Neural cell (in vitro differentiated cells): ENCODE measurements at regions not wholly inside any gene's neighbourhood (a gene's known extent, or its start where the extent isn't known, plus 50 kb on each side); places are given as distances from the start of the nearest gene placed in this dataset.

ENCODE experiments used
- H2AFZ ChIP-seq: fragments of 200-600, 300-800 bp; sonication (generic), shearing (Covaris generic); 2 replicates; pipeline ENCODE4 v1.6.0; 2014; ENCODE audit warnings: low read depth, mild to moderate bottlenecking, antibody characterized with exemption, low read length, moderate library complexity
- H3F3A ChIP-seq: fragments of 200-600 bp; shearing (Covaris generic); 2 replicates; pipeline ENCODE4 v1.6.1; 2016; ENCODE audit warnings: mild to moderate bottlenecking, moderate library complexity, mixed read lengths, antibody characterized with exemption, low read length; ENCODE audit not compliant: insufficient read depth, poor library complexity, severe bottlenecking
- H3K27ac ChIP-seq: fragments of 200-600, 300-800 bp; sonication (generic), shearing (Covaris generic); 2 replicates; pipeline ENCODE4 v1.5.1; 2014; ENCODE audit warnings: mild to moderate bottlenecking, low read length, moderate library complexity
- H3K27me3 ChIP-seq: fragments of 300-800, 200-600 bp; sonication (generic), shearing (Covaris generic); 2 replicates; pipeline ENCODE4 v1.6.0; 2014; ENCODE audit warnings: mild to moderate bottlenecking, low read depth, low read length, moderate library complexity; ENCODE audit not compliant: insufficient read depth
- H3K36me3 ChIP-seq: fragments of 300-800, 200-600 bp; sonication (generic), shearing (Covaris generic); 2 replicates; pipeline ENCODE4 v1.5.1; 2014; ENCODE audit warnings: mild to moderate bottlenecking, antibody characterized with exemption, low read length, moderate library complexity; ENCODE audit not compliant: insufficient read depth
- H3K4me2 ChIP-seq: fragments of 300-800, 200-600 bp; sonication (generic), shearing (Covaris generic); 2 replicates; pipeline ENCODE4 v1.6.0; 2014; ENCODE audit warnings: mild to moderate bottlenecking, low read length
- H3K4me3 ChIP-seq: fragments of 300-800, 200-600 bp; sonication (generic), shearing (Covaris generic); 2 replicates; pipeline ENCODE4 v1.5.1; 2014; ENCODE audit warnings: mild to moderate bottlenecking, low read length, moderate library complexity
- H3K79me2 ChIP-seq: fragments of 200-600 bp; shearing (Covaris generic); replicated peaks from 2 replicates; pipeline ENCODE4 v1.6.0; 2014; ENCODE audit warnings: mild to moderate bottlenecking, low read length, moderate library complexity; ENCODE audit not compliant: insufficient read depth
- H3K9ac ChIP-seq: fragments of 300-800, 200-600 bp; sonication (generic), shearing (Covaris generic); 2 replicates; pipeline ENCODE4 v1.6.1; 2016; ENCODE audit warnings: mild to moderate bottlenecking, low read length, mixed read lengths
- H3K9me2 ChIP-seq: fragments of 200-600 bp; shearing (Covaris generic); 2 replicates; pipeline ENCODE4 v1.6.1; 2016; ENCODE audit warnings: mild to moderate bottlenecking, low read length, mixed read lengths; ENCODE audit not compliant: insufficient read depth
- H3K9me3 ChIP-seq: fragments of 200-600, 300-800 bp; sonication (generic), shearing (Covaris generic); 2 replicates; pipeline ENCODE4 v1.6.1; 2016; ENCODE audit warnings: mild to moderate bottlenecking, mixed run types, low read length, moderate library complexity, mixed read lengths
- H4K20me1 ChIP-seq: fragments of 200-600 bp; shearing (Covaris generic); 2 replicates; pipeline ENCODE4 v1.6.1; 2016; ENCODE audit warnings: mild to moderate bottlenecking, mixed run types; ENCODE audit not compliant: insufficient read depth
- CTCF ChIP-seq: fragments of 450-650 bp; IDR thresholded peaks from 2 replicates; pipeline ENCODE4 v1.5.1; 2014; ENCODE audit warnings: antibody characterized with exemption, mild to moderate bottlenecking, moderate library complexity; ENCODE audit not compliant: poor library complexity, severe bottlenecking
- EP300 ChIP-seq: fragments of 450-650 bp; conservative IDR thresholded peaks from 2 replicates; pipeline ENCODE4 v1.6.1; 2014; ENCODE audit warnings: antibody characterized with exemption, mild to moderate bottlenecking, moderate library complexity; ENCODE audit not compliant: poor library complexity, severe bottlenecking
- EZH2 ChIP-seq: fragments of 200-600, 300-800 bp; shearing (Covaris generic), sonication (generic); IDR thresholded peaks from 2 replicates; pipeline ENCODE4 v1.6.1; 2014; ENCODE audit warnings: antibody characterized with exemption, low read length, borderline replicate concordance, mild to moderate bottlenecking; ENCODE audit not compliant: insufficient read depth, poor library complexity, severe bottlenecking
- MXI1 ChIP-seq: fragments of 450-650 bp; conservative IDR thresholded peaks from 2 replicates; pipeline ENCODE4 v1.6.1; 2014; ENCODE audit warnings: antibody characterized with exemption, mild to moderate bottlenecking; ENCODE audit not compliant: poor library complexity, severe bottlenecking
- POLR2AphosphoS5 ChIP-seq: IDR thresholded peaks from 2 replicates; pipeline ENCODE4 v1.6.1; 2012
- RAD21 ChIP-seq: fragments of 450-650 bp; conservative IDR thresholded peaks from 2 replicates; pipeline ENCODE4 v1.6.1; 2014; ENCODE audit warnings: antibody characterized with exemption, mild to moderate bottlenecking, moderate library complexity
- REST ChIP-seq: IDR thresholded peaks from 2 replicates; pipeline ENCODE4 v1.6.1; 2012; ENCODE audit warnings: borderline replicate concordance
- SMC3 ChIP-seq: fragments of 450-650 bp; conservative IDR thresholded peaks from 2 replicates; pipeline ENCODE4 v1.6.1; 2014; ENCODE audit warnings: antibody characterized with exemption, mild to moderate bottlenecking, moderate library complexity; ENCODE audit not compliant: poor library complexity
- TAF1 ChIP-seq: IDR thresholded peaks from 2 replicates; pipeline ENCODE4 v1.6.1; 2012; ENCODE audit warnings: low read depth

- no peak overlapping the region for H2AFZ ChIP-seq
- H3K27ac ChIP-seq = no peak overlapping the region
- TF ChIP-seq TAF1 (no peak), EZH2 (no peak), CTCF (no peak), POLR2AphosphoS5 (no peak), SMC3 (no peak), EP300 (no peak), REST (no peak), MXI1 (no peak), RAD21 (no peak)
- no peak overlapping the region for H3K9ac ChIP-seq
- no peaks in the 10 kb centered on the region for H3K9me3 ChIP-seq
- H3F3A ChIP-seq = no peaks in the 10 kb centered on the region
- H3K9me2 ChIP-seq = no peaks in the 10 kb centered on the region
- no peaks in the 10 kb centered on the region for H3K36me3 ChIP-seq
- no peaks in the 10 kb centered on the region for H3K27me3 ChIP-seq
- no peak overlapping the region for H3K4me3 ChIP-seq
- H3K4me2 ChIP-seq = no peak overlapping the region
- H3K79me2 ChIP-seq = no peaks in the 10 kb centered on the region
- H4K20me1 ChIP-seq = no peaks in the 10 kb centered on the region
Observed at GRCh38 chr1:181155339-181155738, 66.8 kb downstream of the IER5 start.

GRCh38 chr1:181159451-181160140 lies 71.1 kb downstream of the IER5 start:
- Histone ChIP-seq H3F3A (no peaks in the 10 kb centered on the region), H3K9me3 (peaks cover 3% of the 10 kb centered on the region), H3K27ac (no peak overlapping the region), H3K36me3 (no peaks in the 10 kb centered on the region), H2AFZ (no peak overlapping the region), H3K4me3 (no peak overlapping the region), H3K9me2 (no peaks in the 10 kb centered on the region), H3K79me2 (no peaks in the 10 kb centered on the region), H3K9ac (no peak overlapping the region), H3K4me2 (no peak overlapping the region), H4K20me1 (no peaks in the 10 kb centered on the region), H3K27me3 (no peaks in the 10 kb centered on the region)
- TF ChIP-seq REST (no peak), POLR2AphosphoS5 (no peak), SMC3 (no peak), MXI1 (no peak), EP300 (no peak), CTCF (no peak), RAD21 (no peak), EZH2 (no peak), TAF1 (no peak)
